NCI-H2029 treated with DMSO at 0.1 percent for 48 hours (cell line): ENCODE measurements at regions not wholly inside any gene's neighbourhood (a gene's known extent, or its start where the extent isn't known, plus 50 kb on each side); places are given as distances from the start of the nearest gene placed in this dataset.

Experiments used
- DNase-seq: peaks from one replicate; lab custom pipeline; 2025; lab: John Stamatoyannopoulos, UW

DNA sequence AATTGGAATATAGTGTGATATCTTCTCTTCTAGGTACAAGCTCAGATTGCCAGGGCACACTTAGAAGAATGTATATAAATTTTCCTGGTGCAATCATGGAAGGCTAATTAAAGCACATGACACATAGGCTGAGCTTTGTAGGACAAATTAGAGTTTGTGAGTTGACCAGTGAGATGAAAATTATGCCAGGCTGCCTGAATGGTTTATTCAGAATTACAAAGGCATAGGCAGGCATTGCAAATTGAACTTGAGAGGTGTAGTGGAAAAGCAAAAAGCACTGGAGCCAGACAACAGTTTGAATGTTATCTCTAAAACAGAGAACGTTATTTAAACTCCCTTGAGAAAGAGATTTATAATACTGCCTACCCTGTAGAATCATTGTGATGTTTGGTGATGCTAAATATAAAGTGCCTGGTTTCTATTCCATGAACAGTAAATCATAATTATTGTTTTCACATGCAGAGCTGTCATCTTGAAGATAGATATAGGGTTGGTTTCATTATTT is 712.1 kb downstream of the TBC1D32 start:
- DNase-seq, result no peak

DNA sequence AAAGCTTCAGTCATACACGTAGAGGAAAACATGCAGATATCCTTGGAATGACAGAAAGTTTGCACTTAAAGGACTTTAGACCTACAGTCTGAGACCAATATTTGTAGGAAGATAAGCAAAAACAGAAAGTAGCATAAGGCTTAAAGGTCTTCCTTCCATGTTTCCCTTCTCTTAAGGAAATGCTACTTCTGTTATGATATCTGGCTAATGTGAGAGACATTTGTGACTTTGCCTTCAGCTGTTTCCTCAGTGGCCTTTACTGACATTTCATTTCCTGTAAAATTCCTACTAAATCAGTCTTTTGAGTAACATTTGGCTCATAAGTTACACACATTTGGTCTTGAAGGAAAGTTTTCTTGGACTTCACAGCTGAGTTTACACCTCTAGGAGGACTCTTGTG is 713.4 kb downstream of the TBC1D32 start:
- DNase-seq, result no peak

DNA sequence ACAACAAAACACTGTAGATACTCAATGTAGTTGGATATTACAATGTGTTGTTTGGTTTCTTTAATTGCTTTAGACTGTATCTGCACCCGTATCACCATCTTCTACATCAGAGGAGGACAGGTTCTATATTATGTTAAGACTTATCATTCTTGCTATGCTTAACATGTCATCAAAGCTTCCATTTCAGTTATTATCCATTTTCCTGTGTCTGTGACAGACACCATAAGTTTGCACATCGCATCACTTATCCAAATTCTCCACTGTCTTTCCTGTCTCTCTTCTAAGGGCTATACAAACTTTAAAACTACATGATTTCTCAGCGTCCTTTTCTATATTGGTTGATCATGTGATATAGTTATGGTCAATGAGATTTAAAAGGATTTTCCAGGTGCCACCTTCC is 719.0 kb downstream of the TBC1D32 start:
- no peak for DNase-seq

DNA sequence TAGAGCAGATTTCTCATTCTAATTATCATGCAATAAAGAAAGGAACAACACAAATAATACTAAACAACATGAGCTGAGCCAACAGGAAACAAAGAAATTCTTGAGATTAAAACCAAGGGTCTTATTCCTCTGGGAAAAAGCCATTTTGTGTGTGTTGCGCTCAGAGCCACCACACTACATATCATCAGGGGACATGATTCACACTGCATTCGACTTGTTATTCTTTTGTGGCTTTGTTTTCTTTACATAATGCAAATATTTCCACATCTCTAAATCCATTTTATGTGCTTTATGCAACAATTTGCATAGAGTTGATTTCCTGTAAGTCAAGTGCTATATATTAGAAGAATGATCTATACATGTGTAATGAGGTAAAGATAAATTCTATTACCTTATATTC is 719.6 kb downstream of the TBC1D32 start:
- DNase-seq, result no peak

DNA sequence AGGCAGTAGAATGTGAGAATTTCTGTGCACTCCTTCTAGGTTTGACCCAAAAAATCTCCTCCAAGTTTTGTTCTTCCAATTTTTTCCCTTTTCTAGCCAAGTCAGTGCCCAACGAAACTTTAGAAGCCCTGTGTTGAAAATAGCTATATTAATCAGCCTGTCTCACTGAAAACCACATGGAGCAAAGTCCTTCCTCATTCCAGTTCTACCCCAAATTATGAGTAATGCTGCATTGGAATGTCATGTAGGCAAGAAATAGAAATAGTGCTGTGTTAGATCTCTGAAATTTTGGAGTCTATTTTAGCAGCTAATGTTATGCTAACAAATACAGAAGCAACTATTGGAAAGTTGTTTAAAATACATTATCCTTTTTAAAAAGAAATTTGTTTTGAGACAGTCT is 725.5 kb downstream of the TBC1D32 start:
- no peak for DNase-seq

DNA sequence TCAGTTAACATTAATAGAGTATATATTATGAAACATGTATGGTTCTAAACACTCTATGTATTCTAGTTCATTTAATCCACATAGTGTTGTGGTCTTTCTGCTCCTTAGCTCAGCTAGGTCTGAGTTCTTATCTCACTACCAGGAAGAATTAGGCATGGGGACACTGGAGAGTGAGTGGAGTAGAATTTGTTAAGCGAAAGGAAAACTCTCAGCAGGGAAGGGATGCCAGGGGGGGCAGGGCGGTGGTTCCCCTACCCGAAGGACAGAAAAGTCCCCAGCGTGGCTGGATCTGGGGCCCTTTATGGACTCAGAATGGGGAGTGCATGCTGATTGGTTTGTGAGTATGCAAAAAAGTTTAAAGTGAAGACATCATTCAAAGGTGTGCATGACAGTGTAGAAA is 727.5 kb downstream of the TBC1D32 start:
- no peak for DNase-seq

DNA sequence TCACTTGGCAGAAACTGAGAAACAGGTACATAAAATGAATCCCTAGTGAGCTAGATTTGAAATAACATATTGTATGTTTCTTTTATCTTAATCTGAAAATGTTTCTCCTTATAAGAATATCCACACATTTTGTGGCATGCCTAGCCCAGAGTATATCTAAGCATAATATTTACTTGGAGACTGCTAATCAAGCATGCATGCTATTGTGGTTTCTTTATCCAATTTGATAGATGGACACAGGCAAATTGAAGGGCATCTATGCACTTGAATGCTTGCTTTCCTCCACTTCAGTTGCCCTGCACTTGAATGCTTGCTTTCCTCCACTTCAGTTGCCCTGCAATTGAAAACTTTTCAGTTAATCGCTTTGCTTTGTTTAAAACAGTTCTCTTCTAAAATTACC is 729.8 kb downstream of the TBC1D32 start:
- no peak for DNase-seq

DNA sequence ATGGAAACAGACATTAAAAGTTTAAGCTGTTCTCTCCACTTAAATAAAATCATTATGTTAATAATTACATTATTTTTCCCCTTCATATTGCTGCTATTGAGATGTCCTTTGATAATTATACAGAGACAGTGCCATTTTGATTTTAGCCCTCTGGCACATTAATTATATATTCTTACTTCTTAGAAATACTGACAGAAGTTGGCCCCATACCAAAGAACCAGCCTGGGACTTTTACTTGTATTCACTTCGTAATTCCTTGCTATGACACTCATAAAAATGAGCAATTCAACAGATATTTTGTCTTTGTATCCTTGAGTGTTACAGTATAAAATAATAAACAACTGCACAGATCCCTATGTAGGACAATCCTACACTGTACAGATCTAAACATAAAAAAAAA is 743.7 kb downstream of the TBC1D32 start:
- no peak for DNase-seq

DNA sequence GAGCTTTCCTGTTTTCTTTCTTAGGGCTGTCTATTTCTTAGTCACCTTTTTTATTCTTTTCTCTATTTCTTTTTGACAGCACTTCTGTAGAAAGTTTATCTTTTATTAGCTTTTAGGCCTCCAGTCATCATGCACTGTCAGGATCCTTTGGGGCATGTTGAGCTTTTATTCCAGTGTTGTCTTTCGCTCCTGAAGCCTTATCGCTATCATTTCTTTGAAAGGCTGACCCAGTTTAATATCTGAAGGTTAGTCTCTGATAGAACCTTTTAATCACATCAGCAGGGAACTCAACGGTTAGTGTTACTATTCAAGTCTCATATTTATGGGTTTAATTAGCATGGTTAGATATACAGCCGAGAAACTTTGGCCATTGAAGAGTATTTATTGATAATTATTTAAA is 745.9 kb downstream of the TBC1D32 start:
- no peak for DNase-seq

DNA sequence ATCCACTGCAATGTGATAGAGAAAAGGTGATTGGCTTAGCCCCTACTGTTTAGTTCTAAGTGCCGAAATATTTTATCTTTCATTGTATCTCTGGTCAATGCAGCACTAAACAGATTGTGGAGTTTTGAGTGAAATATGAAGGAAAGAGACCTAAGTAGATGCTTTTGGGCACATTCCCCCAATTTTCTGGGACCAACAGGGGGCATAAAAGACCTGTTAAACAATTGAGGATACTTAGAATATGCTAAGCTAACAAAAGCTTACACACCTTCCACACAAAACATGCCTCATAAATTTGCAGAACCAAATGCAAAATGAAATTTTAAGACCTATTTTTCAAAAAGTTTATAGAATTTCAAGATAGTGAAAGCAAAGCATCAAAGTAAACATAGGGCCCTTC is 746.9 kb downstream of the TBC1D32 start:
- no peak for DNase-seq

DNA sequence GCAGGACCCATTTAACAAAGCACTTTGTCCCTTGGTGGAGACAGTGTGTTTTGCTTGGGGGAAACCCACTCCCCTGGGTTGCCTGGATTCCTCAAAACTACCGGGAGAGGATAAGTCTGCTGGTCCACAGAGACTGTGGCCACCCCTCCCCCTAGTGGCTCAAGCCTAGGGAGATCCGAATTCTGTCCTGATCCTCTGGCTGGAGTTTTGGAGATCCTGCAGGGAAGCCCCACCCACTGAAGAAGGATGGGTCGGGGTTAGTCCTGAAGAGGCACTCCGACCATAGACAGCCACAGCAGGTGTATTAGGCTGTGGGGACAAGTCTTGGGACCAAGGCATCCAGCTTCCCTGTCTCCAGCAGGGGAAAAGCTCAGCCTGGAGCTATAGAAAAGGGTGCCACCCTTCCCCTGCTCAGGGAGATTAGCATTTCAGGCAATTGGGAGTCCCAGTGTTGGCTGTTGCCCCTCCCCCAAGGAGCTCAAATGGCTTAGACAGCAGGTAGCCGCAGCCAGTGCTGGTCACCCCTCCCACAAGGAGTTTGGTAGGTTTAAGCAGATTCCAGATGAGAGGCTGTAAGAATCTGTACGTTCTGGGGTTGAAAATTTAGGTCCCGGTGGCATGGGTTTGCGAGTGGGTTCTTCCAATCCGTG is 750.0 kb downstream of the TBC1D32 start:
- no peak for DNase-seq

DNA sequence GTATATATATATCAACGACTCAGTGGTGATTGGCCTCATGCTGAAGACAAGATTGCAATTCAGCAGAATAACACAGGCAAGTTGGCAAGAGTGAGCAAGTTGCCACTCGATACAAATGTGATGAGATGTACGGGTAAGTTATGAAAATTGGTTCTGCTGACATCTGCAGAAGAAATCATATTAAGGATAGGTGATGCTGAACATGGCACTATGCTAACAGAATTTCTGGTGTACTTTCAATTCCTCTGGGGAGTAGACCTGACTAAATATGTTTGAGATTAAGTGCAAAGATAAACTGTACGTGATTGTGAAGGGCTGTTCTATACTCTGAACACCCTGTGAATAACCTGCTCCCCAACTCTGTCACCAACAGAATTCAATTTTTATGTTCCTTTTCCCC is 758.2 kb downstream of the TBC1D32 start:
- no peak for DNase-seq

DNA sequence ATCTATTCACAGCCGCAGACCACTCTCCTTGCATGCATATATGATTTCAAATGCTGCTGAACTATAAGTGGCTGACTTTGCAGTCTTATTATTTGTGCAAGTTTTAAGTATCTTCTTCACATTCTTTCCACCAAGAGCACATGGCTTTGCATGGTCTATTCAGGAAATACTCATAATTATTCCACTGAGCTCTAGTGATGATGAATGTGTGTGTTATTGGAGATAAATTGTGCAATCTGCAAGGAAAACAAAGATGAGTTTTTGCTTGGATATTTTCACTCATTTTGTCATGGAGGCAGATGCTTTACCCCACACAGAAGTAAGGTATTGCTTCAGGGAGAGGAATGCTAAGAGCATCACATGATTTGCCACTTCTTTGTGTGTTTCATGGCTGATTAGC is 764.6 kb downstream of the TBC1D32 start:
- DNase-seq, result no peak

DNA sequence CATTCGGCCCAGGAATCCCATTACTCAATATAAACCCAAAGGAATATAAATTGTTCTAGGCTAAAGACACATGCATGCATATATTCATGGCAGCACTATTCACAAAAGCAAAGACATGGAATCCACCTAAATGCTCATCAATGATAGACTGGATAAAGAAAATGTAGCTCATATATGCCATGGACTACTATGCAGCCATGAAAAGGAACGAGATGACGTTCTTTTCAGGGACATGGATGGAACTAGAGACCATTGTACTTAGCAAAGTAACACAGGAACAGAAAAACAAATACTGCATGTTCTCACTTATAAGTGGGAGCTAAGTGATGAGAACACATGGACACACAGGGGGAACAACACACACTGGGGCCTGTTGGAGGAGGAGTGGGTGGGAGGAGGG is 769.5 kb downstream of the TBC1D32 start:
- no peak for DNase-seq

DNA sequence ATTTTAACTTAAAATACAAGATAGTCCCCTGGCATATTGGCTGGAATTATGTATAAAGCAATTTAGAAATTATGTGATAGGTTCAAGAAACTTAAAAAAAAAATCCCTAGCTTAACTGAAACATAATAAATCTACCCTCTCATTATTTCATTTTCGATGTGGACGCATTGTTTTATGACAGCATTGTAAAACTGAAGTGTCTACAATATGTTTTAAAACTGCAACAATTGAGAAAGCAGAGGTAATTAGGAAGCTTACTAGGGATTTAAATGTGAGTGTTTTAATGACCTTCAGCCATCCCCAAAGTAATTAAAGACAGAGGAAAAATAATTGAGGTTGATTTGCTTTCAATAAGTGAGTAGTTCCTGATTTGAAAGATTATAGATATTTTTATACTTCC is 776.0 kb downstream of the TBC1D32 start:
- DNase-seq, result no peak

DNA sequence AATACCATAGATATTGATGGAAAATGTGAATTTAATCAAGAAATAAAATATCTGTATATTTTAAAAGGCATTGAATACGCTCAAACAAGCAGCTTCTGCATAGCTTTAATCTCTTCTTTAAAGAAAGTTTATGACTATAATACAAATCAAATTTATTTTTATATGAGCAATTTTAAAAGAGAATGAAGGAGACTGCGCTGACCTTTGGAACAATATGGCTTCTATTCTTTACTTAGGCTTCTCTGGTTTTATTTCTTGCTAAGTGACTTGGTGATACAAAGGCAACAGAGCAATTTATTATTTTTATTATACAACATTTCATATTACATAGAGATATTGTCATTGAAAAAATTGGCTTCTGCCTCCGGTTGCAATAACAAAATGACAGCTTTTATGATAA is 776.7 kb downstream of the TBC1D32 start:
- no peak for DNase-seq

DNA sequence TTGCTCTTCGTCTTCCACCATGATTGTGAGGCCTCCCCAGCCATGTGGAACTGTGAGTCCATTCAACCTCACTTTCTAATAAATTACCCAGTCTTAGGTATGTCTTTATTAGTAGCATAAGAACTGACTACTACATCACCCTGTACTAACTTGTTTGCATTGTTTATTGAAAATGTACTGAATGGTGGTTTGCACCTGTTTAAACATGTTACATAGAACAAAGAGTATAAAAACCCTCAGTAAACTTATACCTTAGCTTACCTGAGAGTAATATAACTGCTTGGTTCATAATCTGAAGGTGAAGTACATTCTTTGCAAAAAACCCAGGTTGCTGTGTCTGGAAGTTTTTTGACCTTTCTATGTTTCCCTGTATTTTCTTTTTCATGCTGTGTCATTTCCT is 777.8 kb downstream of the TBC1D32 start:
- DNase-seq, result no peak

DNA sequence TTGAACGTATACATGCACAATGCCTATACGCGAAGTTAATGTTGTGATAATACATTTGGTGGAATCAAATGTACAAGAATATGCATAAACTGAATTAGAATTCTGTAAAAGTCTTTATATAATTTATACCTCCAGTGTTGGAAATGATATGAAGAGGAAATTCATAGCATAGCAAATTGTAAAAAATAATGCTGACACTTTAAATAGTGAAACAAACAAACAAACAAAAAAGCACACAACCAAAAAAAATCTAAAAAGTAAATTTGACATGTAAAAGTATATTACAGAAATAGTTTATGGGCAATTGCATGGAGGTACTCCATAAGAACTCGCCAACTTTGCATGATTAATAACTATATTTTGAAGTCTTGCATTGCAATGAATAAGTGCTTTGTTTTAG is 780.9 kb downstream of the TBC1D32 start:
- no peak for DNase-seq

DNA sequence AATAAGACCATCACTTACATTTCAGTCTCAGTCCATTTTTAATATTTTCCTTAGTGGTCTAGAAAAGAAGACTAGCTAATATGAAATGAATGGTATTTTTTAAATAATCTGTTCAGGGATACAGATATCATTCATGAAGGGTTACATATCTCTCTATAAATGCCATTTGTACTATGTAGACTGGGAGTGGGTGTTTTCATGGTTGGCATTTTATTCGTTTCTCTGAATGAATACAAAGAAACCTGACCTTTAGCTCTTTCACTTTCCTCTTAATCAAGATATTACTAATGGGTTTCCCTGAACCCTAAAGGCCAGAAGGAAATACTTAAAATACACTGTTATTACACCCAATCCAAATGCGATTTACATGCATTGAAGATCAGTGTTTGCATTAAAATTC is 788.9 kb downstream of the TBC1D32 start:
- no peak for DNase-seq

DNA sequence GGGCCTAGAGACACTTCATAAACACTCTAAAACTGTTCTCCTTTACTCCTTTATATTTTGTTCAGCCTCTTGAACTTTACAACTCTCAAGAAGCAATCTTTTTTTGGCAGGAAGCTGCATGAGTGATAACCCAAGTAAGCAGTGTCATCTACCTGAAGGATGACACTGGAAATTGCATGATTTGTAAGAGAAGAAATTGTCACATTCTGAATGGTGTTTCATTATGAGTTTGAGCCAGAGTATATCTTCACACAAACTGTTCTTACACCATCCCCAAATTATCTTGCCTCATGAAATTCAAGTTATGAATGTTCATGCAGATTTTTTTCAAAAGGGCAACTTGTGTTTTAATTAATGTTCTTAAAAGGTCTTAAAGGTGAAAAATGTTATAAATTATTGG is 799.3 kb downstream of the TBC1D32 start:
- DNase-seq, result no peak

DNA sequence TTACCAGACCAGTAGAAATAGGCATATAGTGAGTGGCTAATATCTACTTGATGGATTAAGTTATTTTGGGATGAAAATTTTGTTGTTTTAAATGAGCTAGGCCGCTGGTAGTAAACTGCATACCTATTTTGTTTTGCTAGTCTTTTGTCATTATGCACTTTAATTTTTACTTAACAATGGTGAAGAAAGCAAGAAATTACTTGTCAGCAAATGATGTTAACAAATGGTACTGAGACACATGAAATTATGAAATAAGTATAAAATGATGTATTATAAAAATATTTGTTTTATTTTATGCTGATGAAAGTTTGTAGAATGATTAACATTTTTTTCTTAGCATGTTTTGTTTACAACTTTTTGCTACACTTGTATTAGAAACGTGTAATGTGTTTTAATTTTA is 807.7 kb downstream of the TBC1D32 start:
- no peak for DNase-seq

DNA sequence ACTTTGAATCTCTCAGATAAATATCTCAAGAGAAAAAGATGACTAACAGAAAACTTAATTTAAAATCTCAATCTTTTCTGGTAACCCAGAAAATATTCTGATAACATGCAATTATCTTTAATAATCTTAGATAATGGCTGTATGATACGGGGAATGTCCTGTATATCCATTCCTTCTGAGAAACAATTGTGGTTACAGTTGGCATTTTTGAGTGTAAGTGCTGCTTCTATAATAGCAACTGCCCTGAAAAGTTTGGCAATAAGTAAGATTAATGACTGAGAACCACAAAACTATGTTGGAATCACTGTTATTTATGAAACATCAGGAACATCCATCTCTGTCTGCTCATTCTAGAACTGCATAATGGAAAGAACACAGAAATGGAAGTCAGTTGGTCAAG is 819.7 kb downstream of the TBC1D32 start:
- no peak for DNase-seq

DNA sequence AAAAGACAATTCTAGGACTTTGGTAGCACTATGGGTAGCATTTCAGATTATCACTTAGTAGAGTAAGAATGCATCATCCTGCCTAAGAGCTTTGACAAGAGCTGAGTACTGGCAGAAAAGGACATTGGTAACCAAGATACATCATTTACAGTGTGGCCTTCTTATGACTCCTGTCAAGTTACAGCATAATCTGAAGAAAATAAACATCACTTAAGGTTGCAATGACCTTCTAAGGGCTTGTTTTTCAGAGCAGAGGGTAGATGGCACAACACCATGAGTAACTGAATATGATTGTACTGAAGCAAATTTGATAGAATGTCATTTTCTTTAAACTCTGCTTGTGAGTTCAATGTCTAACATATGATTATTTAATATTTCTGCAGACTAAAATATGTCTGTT is 822.6 kb downstream of the TBC1D32 start:
- no peak for DNase-seq

DNA sequence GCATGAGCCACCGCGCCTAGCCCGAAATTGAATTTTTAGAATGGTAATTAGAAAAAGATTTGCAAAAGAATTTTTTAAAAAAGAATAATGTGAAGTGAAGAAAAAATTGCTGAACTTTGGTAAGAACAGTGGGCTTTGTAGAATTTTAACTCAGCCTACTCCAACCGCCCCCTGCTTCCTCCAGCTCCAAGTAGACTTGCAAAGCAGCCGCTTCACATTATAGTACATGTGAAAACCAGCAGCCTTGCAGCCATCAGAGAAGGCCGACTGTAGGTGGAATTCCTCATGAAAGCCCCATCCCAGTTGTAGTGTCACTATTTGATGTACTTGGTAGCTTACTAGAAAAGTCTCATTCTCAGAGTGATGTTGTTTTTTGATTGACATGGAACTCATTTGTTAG is 835.6 kb downstream of the TBC1D32 start:
- DNase-seq, result no peak

DNA sequence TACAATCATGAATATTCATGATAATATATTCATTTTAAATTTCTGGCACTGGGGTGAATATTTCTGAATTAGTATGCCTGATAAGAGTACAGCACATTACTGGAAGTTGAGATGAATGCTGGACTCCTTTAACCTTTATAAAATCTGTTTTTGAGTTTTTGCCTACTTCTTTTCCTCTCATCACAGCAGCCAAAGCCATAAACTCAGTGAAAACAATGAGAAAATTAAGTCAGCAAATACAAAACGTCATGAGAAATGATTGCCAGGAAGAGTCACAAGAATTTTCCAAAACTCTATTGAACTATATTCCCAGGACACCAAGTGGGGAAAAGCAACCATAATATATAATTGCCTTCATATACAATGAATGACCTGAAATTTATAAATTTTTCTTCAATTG is 837.6 kb downstream of the TBC1D32 start:
- no peak for DNase-seq
